ENCODE measurements at regions not wholly inside any gene's neighbourhood (a gene's known extent, or its start where the extent isn't known, plus 50 kb on each side); places are given as distances from the start of the nearest gene placed in this dataset.

- TF ChIP-seq POLR2A (IDR thresholded peaks at IDR 0.05) (no peak), CTCF (IDR thresholded peaks at IDR 0.05) (no peak)
- no peak overlapping the region for H3K27ac ChIP-seq
- no peak for DNase-seq
- H3K36me3 ChIP-seq = no peaks in the 10 kb centered on the region
- intact Hi-C loops (cut with DNase I) = no loop called here
- no peaks in the 10 kb centered on the region for H3K9me3 ChIP-seq
- WGBS, 2 donors = 90% methylated on average over 15 of the region's 15 CpGs
- no peak overlapping the region for H3K4me3 ChIP-seq (replicated peaks in 1 of 3)
- H3K4me1 ChIP-seq = peaks cover 0 to 3% of the 10 kb centered on the region in 2 donors
- H3K27me3 ChIP-seq = no peaks in the 10 kb centered on the region
Observed at GRCh38 chr10:4333459-4333894, 492.5 kb upstream of the AKR1E2 start.

GRCh38 chr10:4332764-4333458, 493.1 kb upstream of the AKR1E2 start:
- H3K36me3 ChIP-seq = no peaks in the 10 kb centered on the region
- peaks cover 0 to 3% of the 10 kb centered on the region in 2 donors for H3K4me1 ChIP-seq
- no peak overlapping the region for H3K4me3 ChIP-seq (replicated peaks in 1 of 3)
- intact Hi-C loops (cut with DNase I) = no loop called here
- TF ChIP-seq POLR2A (IDR thresholded peaks at IDR 0.05) = no peak
- TF ChIP-seq CTCF (IDR thresholded peaks at IDR 0.05) = no peak
- H3K27me3 ChIP-seq = no peaks in the 10 kb centered on the region
- H3K27ac ChIP-seq = no peak overlapping the region
- H3K9me3 ChIP-seq = no peaks in the 10 kb centered on the region
- no peak for DNase-seq
- WGBS, 2 donors = 85 to 92% methylated on average over 9 of the region's 9 CpGs

- H3K9me3 ChIP-seq = no peaks in the 10 kb centered on the region
Observed at GRCh38 chr10:4331150-4331549, 494.9 kb upstream of the AKR1E2 start.

GRCh38 chr10:4330636-4331035, 495.4 kb upstream of the AKR1E2 start:
- intact Hi-C loops (cut with DNase I) = no loop called here

More at GRCh38 chr10:4331150-4331549, 494.9 kb upstream of the AKR1E2 start:
- no peak overlapping the region for H3K27ac ChIP-seq
- no peaks in the 10 kb centered on the region for H3K27me3 ChIP-seq
- no peak for TF ChIP-seq CTCF (IDR thresholded peaks at IDR 0.05)
- no peak for TF ChIP-seq POLR2A (IDR thresholded peaks at IDR 0.05)
- intact Hi-C loops (cut with DNase I) = no loop called here
- H3K4me3 ChIP-seq (replicated peaks in 1 of 3) = no peak overlapping the region
- H3K4me1 ChIP-seq = peaks cover 0 to 3% of the 10 kb centered on the region in 2 donors
- 65 to 76% methylated on average over 2 of the region's 2 CpGs for WGBS, 2 donors
- no peak for DNase-seq
- H3K36me3 ChIP-seq = no peaks in the 10 kb centered on the region

More at GRCh38 chr10:4330636-4331035, 495.4 kb upstream of the AKR1E2 start:
- Histone ChIP-seq H3K27ac (no peak overlapping the region), H3K9me3 (no peaks in the 10 kb centered on the region), H3K27me3 (no peaks in the 10 kb centered on the region), H3K4me1 (peaks cover 0 to 3% of the 10 kb centered on the region in 2 donors), H3K36me3 (no peaks in the 10 kb centered on the region), H3K4me3 (replicated peaks in 1 of 3) (no peak overlapping the region)
- no peak for TF ChIP-seq POLR2A (IDR thresholded peaks at IDR 0.05)
- TF ChIP-seq CTCF (IDR thresholded peaks at IDR 0.05) = no peak
- DNase-seq = no peak
- WGBS, 2 donors = 87 to 91% methylated on average over 3 of the region's 3 CpGs

Measured in thyroid gland (tissue), 4 donors.